ENCODE measurements at regions not wholly inside any gene's neighbourhood (a gene's known extent, or its start where the extent isn't known, plus 50 kb on each side); places are given as distances from the start of the nearest gene placed in this dataset.

GRCh38 chr2:13877571-13877970 lies 754.9 kb upstream of the LRATD1 start:
- DNase-seq (ENCODE audit: low spot score), result no peak

GRCh38 chr2:13884291-13884976 lies 748.1 kb upstream of the LRATD1 start:
- DNase-seq (ENCODE audit: low spot score), result no peak

- DNase-seq (ENCODE audit: low spot score), result no peak
Measured at GRCh38 chr2:13901526-13901925, 731.0 kb upstream of the LRATD1 start.

- no peak for DNase-seq (ENCODE audit: low spot score)
Measured at GRCh38 chr2:13905831-13906230, 726.7 kb upstream of the LRATD1 start.

GRCh38 chr2:13916066-13916465 lies 716.5 kb upstream of the LRATD1 start:
- no peak for DNase-seq (ENCODE audit: low spot score)

- no peak for DNase-seq (ENCODE audit: low spot score)
Measured at GRCh38 chr2:13917958-13918357, 714.6 kb upstream of the LRATD1 start.

- DNase-seq (ENCODE audit: low spot score), result no peak
Measured at GRCh38 chr2:13919981-13920382, 712.5 kb upstream of the LRATD1 start.

- DNase-seq (ENCODE audit: low spot score), result no peak
Measured at GRCh38 chr2:13921245-13921644, 711.3 kb upstream of the LRATD1 start.

- no peak for DNase-seq (ENCODE audit: low spot score)
Measured at GRCh38 chr2:13923823-13924222, 708.7 kb upstream of the LRATD1 start.

GRCh38 chr2:13942111-13942510 lies 690.4 kb upstream of the LRATD1 start:
- no peak for DNase-seq (ENCODE audit: low spot score)

GRCh38 chr2:13950761-13951160 lies 681.8 kb upstream of the LRATD1 start:
- DNase-seq (ENCODE audit: low spot score), result no peak

- no peak for DNase-seq (ENCODE audit: low spot score)
Measured at GRCh38 chr2:13968811-13969210, 663.7 kb upstream of the LRATD1 start.

GRCh38 chr2:13986119-13986720 lies 646.3 kb upstream of the LRATD1 start:
- DNase-seq (ENCODE audit: low spot score), result no peak

GRCh38 chr2:13996527-13996926 lies 636.0 kb upstream of the LRATD1 start:
- DNase-seq (ENCODE audit: low spot score), result no peak

GRCh38 chr2:14011190-14011589 lies 621.3 kb upstream of the LRATD1 start:
- no peak for DNase-seq (ENCODE audit: low spot score)

- no peak for DNase-seq (ENCODE audit: low spot score)
Measured at GRCh38 chr2:14015113-14015630, 617.3 kb upstream of the LRATD1 start.

- DNase-seq (ENCODE audit: low spot score), result no peak
Measured at GRCh38 chr2:14016289-14016955, 616.1 kb upstream of the LRATD1 start.

GRCh38 chr2:14018620-14019019 lies 613.9 kb upstream of the LRATD1 start:
- no peak for DNase-seq (ENCODE audit: low spot score)

GRCh38 chr2:14023558-14023957 lies 609.0 kb upstream of the LRATD1 start:
- no peak for DNase-seq (ENCODE audit: low spot score)

GRCh38 chr2:14039134-14039533 lies 593.4 kb upstream of the LRATD1 start:
- no peak for DNase-seq (ENCODE audit: low spot score)

- DNase-seq (ENCODE audit: low spot score), result no peak
Measured at GRCh38 chr2:14047491-14047890, 585.0 kb upstream of the LRATD1 start.

- DNase-seq (ENCODE audit: low spot score), result no peak
Measured at GRCh38 chr2:14051401-14051800, 581.1 kb upstream of the LRATD1 start.

GRCh38 chr2:14053105-14053504 lies 579.4 kb upstream of the LRATD1 start:
- no peak for DNase-seq (ENCODE audit: low spot score)

Measured in cerebellar cortex (tissue), 1 donor.